ENCODE measurements at regions not wholly inside any gene's neighbourhood (a gene's known extent, or its start where the extent isn't known, plus 50 kb on each side); places are given as distances from the start of the nearest gene placed in this dataset.

- 58 to 61% methylated on average over 5 of the region's 5 CpGs for WGBS, 2 experiments
- no peak overlapping the region for H3K4me3 ChIP-seq (ENCODE audit: insufficient read depth, low read depth, low read length)
- no peak overlapping the region for H3K27ac ChIP-seq (ENCODE audit: insufficient read depth, low read depth, low read length, poor library complexity, severe bottlenecking)
- H3K27me3 ChIP-seq (ENCODE audit: control insufficient read depth, insufficient read depth, low read length, poor library complexity, severe bottlenecking): no peaks in the 10 kb centered on the region
- no peaks in the 10 kb centered on the region for H3K4me1 ChIP-seq (ENCODE audit: control insufficient read depth, insufficient read depth, low read length)
- no peaks in the 10 kb centered on the region for H3K36me3 ChIP-seq (ENCODE audit: control insufficient read depth, insufficient read depth, low read length)
- H3K9me3 ChIP-seq (ENCODE audit: control insufficient read depth, low read length): no peaks in the 10 kb centered on the region
These were observed 411.3 kb downstream of the NPHP4 start for GRCh38 chr1:5580926-5581325.

- no peaks in the 10 kb centered on the region for H3K36me3 ChIP-seq (ENCODE audit: control insufficient read depth, insufficient read depth, low read length)
- H3K27me3 ChIP-seq (ENCODE audit: control insufficient read depth, insufficient read depth, low read length, poor library complexity, severe bottlenecking): no peaks in the 10 kb centered on the region
- 93 to 98% methylated on average over 3 to 4 of the region's 4 CpGs for WGBS, 2 experiments
- no peaks in the 10 kb centered on the region for H3K9me3 ChIP-seq (ENCODE audit: control insufficient read depth, low read length)
- no peak overlapping the region for H3K4me3 ChIP-seq (ENCODE audit: insufficient read depth, low read depth, low read length)
- H3K4me1 ChIP-seq (ENCODE audit: control insufficient read depth, insufficient read depth, low read length): no peaks in the 10 kb centered on the region
- no peak overlapping the region for H3K27ac ChIP-seq (ENCODE audit: insufficient read depth, low read depth, low read length, poor library complexity, severe bottlenecking)
These were observed 412.3 kb downstream of the NPHP4 start for GRCh38 chr1:5579966-5580365.

- Histone ChIP-seq H3K4me3 (ENCODE audit: insufficient read depth, low read depth, low read length) (no peak overlapping the region), H3K27ac (ENCODE audit: insufficient read depth, low read depth, low read length, poor library complexity, severe bottlenecking) (no peak overlapping the region), H3K36me3 (ENCODE audit: control insufficient read depth, insufficient read depth, low read length) (no peaks in the 10 kb centered on the region), H3K9me3 (ENCODE audit: control insufficient read depth, low read length) (no peaks in the 10 kb centered on the region), H3K27me3 (ENCODE audit: control insufficient read depth, insufficient read depth, low read length, poor library complexity, severe bottlenecking) (no peaks in the 10 kb centered on the region), H3K4me1 (ENCODE audit: control insufficient read depth, insufficient read depth, low read length) (no peaks in the 10 kb centered on the region)
- WGBS, 2 experiments: 91 to 93% methylated on average over 8 of the region's 8 CpGs
These were observed 413.5 kb downstream of the NPHP4 start for GRCh38 chr1:5578690-5579089.

GRCh38 chr1:5577255-5578040 lies 414.8 kb downstream of the NPHP4 start:
- H3K4me1 ChIP-seq (ENCODE audit: control insufficient read depth, insufficient read depth, low read length): no peaks in the 10 kb centered on the region
- H3K27ac ChIP-seq (ENCODE audit: insufficient read depth, low read depth, low read length, poor library complexity, severe bottlenecking): no peak overlapping the region
- no peaks in the 10 kb centered on the region for H3K36me3 ChIP-seq (ENCODE audit: control insufficient read depth, insufficient read depth, low read length)
- 87 to 91% methylated on average over 6 of the region's 6 CpGs for WGBS, 2 experiments
- no peaks in the 10 kb centered on the region for H3K9me3 ChIP-seq (ENCODE audit: control insufficient read depth, low read length)
- H3K4me3 ChIP-seq (ENCODE audit: insufficient read depth, low read depth, low read length): no peak overlapping the region
- H3K27me3 ChIP-seq (ENCODE audit: control insufficient read depth, insufficient read depth, low read length, poor library complexity, severe bottlenecking): no peaks in the 10 kb centered on the region

GRCh38 chr1:5576673-5577065 lies 415.6 kb downstream of the NPHP4 start:
- H3K27me3 ChIP-seq (ENCODE audit: control insufficient read depth, insufficient read depth, low read length, poor library complexity, severe bottlenecking): no peaks in the 10 kb centered on the region
- H3K36me3 ChIP-seq (ENCODE audit: control insufficient read depth, insufficient read depth, low read length): no peaks in the 10 kb centered on the region
- H3K4me1 ChIP-seq (ENCODE audit: control insufficient read depth, insufficient read depth, low read length): no peaks in the 10 kb centered on the region
- no peak overlapping the region for H3K27ac ChIP-seq (ENCODE audit: insufficient read depth, low read depth, low read length, poor library complexity, severe bottlenecking)
- H3K9me3 ChIP-seq (ENCODE audit: control insufficient read depth, low read length): no peaks in the 10 kb centered on the region
- no peak overlapping the region for H3K4me3 ChIP-seq (ENCODE audit: insufficient read depth, low read depth, low read length)
- WGBS, 2 experiments: 85 to 92% methylated on average over 5 of the region's 5 CpGs

GRCh38 chr1:5576011-5576672 lies 416.1 kb downstream of the NPHP4 start:
- H3K27me3 ChIP-seq (ENCODE audit: control insufficient read depth, insufficient read depth, low read length, poor library complexity, severe bottlenecking): no peaks in the 10 kb centered on the region
- no peaks in the 10 kb centered on the region for H3K9me3 ChIP-seq (ENCODE audit: control insufficient read depth, low read length)
- H3K4me3 ChIP-seq (ENCODE audit: insufficient read depth, low read depth, low read length): no peak overlapping the region
- no peaks in the 10 kb centered on the region for H3K4me1 ChIP-seq (ENCODE audit: control insufficient read depth, insufficient read depth, low read length)
- H3K27ac ChIP-seq (ENCODE audit: insufficient read depth, low read depth, low read length, poor library complexity, severe bottlenecking): no peak overlapping the region
- no peaks in the 10 kb centered on the region for H3K36me3 ChIP-seq (ENCODE audit: control insufficient read depth, insufficient read depth, low read length)
- WGBS, 2 experiments: 89 to 92% methylated on average over 9 of the region's 9 CpGs

- H3K27ac ChIP-seq (ENCODE audit: insufficient read depth, low read depth, low read length, poor library complexity, severe bottlenecking): no peak overlapping the region
- WGBS, 2 experiments: 87 to 93% methylated on average over 5 of the region's 5 CpGs
- no peaks in the 10 kb centered on the region for H3K36me3 ChIP-seq (ENCODE audit: control insufficient read depth, insufficient read depth, low read length)
- H3K9me3 ChIP-seq (ENCODE audit: control insufficient read depth, low read length): no peaks in the 10 kb centered on the region
- no peak overlapping the region for H3K4me3 ChIP-seq (ENCODE audit: insufficient read depth, low read depth, low read length)
- H3K27me3 ChIP-seq (ENCODE audit: control insufficient read depth, insufficient read depth, low read length, poor library complexity, severe bottlenecking): no peaks in the 10 kb centered on the region
- H3K4me1 ChIP-seq (ENCODE audit: control insufficient read depth, insufficient read depth, low read length): no peaks in the 10 kb centered on the region
These were observed 416.8 kb downstream of the NPHP4 start for GRCh38 chr1:5575396-5575940.

- Histone ChIP-seq H3K36me3 (ENCODE audit: control insufficient read depth, insufficient read depth, low read length) (no peaks in the 10 kb centered on the region), H3K27ac (ENCODE audit: insufficient read depth, low read depth, low read length, poor library complexity, severe bottlenecking) (no peak overlapping the region), H3K4me1 (ENCODE audit: control insufficient read depth, insufficient read depth, low read length) (no peaks in the 10 kb centered on the region), H3K4me3 (ENCODE audit: insufficient read depth, low read depth, low read length) (no peak overlapping the region), H3K9me3 (ENCODE audit: control insufficient read depth, low read length) (no peaks in the 10 kb centered on the region), H3K27me3 (ENCODE audit: control insufficient read depth, insufficient read depth, low read length, poor library complexity, severe bottlenecking) (no peaks in the 10 kb centered on the region)
- WGBS, 2 experiments: 82 to 86% methylated on average over 4 of the region's 4 CpGs
These were observed 417.6 kb downstream of the NPHP4 start for GRCh38 chr1:5574641-5575040.

- Histone ChIP-seq H3K4me3 (ENCODE audit: insufficient read depth, low read depth, low read length) (no peak overlapping the region), H3K27ac (ENCODE audit: insufficient read depth, low read depth, low read length, poor library complexity, severe bottlenecking) (no peak overlapping the region), H3K36me3 (ENCODE audit: control insufficient read depth, insufficient read depth, low read length) (no peaks in the 10 kb centered on the region), H3K27me3 (ENCODE audit: control insufficient read depth, insufficient read depth, low read length, poor library complexity, severe bottlenecking) (no peaks in the 10 kb centered on the region), H3K9me3 (ENCODE audit: control insufficient read depth, low read length) (no peaks in the 10 kb centered on the region), H3K4me1 (ENCODE audit: control insufficient read depth, insufficient read depth, low read length) (no peaks in the 10 kb centered on the region)
- 91 to 95% methylated on average over 2 of the region's 2 CpGs for WGBS, 2 experiments
These were observed 419.4 kb downstream of the NPHP4 start for GRCh38 chr1:5572794-5573193.

GRCh38 chr1:5571861-5572401 lies 420.3 kb downstream of the NPHP4 start:
- WGBS, 2 experiments: 85 to 89% methylated on average over 11 of the region's 11 CpGs
- Histone ChIP-seq H3K4me3 (ENCODE audit: insufficient read depth, low read depth, low read length) (no peak overlapping the region), H3K4me1 (ENCODE audit: control insufficient read depth, insufficient read depth, low read length) (no peaks in the 10 kb centered on the region), H3K27me3 (ENCODE audit: control insufficient read depth, insufficient read depth, low read length, poor library complexity, severe bottlenecking) (no peaks in the 10 kb centered on the region), H3K27ac (ENCODE audit: insufficient read depth, low read depth, low read length, poor library complexity, severe bottlenecking) (no peak overlapping the region), H3K36me3 (ENCODE audit: control insufficient read depth, insufficient read depth, low read length) (no peaks in the 10 kb centered on the region), H3K9me3 (ENCODE audit: control insufficient read depth, low read length) (no peaks in the 10 kb centered on the region)

Measured in ectodermal cell (in vitro differentiated cells).